GM19023 (cell line): ENCODE measurements at regions not wholly inside any gene's neighbourhood (a gene's known extent, or its start where the extent isn't known, plus 50 kb on each side); places are given as distances from the start of the nearest gene placed in this dataset.
A peak's percentile ranks its signal among the peaks of the same experiment; 100 is the strongest.

Source experiments
- ATAC-seq: cut with Tn5 transposase; IDR thresholded peaks from one replicate; pipeline ENCODE4 v1.9.1; 2021; ENCODE audit warnings: mild to moderate bottlenecking, moderate library complexity; ENCODE audit not compliant: unreplicated experiment

DNA sequence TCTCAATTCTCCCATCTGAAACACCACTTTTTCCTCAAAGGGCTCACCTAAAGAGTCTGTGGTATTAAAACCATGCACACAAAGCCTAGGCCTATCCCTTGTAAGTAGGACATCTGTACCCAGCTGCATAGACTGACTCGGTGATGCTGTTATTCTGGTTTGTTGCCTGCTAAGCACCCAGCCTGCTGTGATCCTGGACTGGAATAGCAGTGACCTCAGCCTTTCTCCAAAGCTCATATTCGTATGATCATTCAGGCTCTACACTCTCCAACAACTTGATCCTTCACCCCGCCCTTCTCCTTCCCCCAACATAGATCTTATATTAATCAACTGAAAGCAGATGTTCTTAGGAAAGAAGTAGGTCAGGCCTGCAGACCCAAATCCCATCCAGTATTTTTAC is 81.4 kb upstream of the WWC1 start:
- ATAC-seq: no peak

DNA sequence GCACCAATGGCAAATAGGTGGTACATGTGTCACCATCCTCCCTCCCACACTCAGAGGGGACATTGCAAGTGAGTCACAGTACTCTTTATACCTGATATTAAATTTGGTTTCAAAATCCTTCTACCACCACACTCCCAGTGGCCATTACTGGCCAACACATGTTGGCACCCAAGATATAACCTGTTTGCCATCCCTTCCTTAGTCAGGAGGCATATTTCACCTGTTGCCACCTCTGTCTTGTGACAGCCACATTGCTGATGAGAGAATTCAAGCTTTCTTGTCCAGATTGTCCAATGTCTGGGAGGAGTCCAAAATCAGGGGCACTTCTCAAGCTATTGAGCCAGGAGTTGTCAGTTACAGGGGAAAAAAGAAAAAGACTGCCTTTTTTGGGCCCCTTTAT is 80.2 kb upstream of the WWC1 start:
- ATAC-seq: no peak

DNA sequence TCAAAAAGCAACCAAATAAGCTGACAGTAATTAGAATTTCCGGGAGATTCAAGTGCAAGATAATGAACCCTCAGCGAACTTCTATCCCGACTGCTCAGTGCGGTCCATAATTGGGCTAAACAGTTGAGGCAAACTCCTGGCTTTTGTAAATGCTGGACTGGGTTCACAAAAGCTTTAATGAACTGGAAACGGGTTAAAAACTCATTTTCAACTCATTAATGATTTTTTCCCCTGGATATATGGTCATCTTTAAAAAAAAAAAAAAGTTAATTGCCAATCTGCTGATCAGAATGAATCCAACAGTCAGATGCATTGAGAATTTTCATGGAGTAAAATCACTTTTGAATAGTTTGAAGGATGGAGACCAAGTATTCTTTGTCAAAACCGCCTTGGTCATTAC is 79.5 kb upstream of the WWC1 start:
- ATAC-seq: no peak

DNA sequence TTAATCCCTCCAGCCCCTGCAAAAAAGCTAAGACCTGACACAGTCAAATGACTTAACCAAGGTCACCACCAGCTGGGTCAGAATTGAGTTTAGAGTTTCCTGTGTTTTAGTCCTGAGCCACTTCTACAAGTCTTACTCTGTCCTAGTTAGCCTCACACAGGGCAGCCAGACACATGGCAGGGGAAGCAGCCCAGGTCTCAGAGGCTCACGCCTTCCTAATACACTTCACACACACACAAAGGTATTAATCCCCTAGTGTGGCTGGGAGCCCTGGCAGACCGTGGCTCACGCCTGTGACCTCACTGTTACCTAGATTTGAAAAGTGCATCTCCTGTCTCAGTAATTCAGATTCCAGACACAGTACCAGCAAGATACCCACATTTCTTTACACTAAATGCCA is 77.4 kb upstream of the WWC1 start:
- no peak for ATAC-seq

DNA sequence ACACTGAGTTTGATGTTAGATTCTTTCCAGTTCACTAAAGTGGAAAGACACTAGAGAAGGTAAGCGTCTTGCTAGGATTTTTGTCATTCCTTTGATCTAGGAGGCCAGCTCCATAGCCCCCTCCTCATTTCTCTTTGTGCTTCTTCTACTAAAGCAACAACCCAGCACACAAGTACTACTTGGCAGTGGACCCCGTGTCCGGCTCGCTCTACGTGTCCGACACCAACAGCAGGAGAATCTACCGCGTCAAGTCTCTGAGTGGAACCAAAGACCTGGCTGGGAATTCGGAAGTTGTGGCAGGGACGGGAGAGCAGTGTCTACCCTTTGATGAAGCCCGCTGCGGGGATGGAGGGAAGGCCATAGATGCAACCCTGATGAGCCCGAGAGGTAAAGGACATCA is 76.6 kb upstream of the WWC1 start:
- no peak for ATAC-seq

DNA sequence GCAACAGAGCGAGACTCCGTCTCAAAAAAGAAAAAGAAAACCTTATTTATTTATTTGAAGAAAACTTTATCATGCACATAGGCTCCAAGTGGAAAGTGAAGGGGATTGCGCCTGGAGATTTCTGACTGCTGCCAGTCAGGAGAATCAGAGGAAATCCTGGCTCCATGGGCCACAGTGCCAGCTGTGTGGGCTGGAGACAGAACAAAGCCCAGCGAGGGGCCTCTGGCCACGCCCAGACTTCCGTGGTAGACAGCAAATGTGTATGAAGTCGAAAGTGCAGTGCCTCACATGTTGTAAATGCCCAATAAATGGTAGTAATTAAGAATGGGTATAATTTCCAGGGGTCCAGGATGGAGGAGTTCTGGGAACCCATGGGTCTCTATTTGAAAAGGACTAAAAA is 75.8 kb upstream of the WWC1 start:
- no peak for ATAC-seq

DNA sequence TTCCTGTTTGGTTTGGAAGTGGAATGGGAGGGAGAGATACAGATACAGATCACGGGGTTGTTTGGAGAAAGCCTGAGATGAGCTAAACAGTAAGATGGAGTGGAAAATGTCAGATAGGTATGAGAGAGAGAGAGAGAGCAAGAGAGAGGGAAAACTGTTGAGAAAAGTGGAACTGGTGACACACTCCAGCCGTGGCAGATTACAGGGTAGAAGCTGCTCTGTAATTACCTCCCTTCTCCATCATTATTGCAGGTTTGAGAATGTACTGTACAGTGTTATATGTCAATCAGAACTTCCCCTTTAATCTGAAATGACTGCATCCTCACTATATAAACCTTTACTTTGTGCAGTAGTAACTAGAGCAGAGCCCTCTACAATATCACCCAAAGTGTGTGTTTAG is 74.5 kb upstream of the WWC1 start:
- ATAC-seq: no peak

DNA sequence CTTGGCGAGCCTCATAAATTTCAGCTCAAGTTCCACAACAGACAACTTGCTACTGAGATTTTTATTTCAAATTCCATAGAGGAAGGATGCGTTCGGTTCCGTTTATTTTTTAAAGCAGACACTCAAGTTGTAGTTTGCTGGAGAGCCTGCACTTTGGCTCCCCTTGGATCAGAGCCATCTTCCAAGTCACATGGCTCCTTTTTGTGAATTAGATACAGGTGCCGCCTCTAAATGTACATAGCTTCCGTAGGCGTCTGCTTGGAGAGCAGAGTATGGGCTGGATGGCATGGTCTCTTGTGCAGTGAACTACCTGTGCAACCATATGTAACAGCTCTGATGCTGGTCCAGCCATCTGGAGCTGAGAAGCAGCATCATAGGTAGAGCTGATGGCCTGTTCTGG is 73.9 kb upstream of the WWC1 start:
- no peak for ATAC-seq

DNA sequence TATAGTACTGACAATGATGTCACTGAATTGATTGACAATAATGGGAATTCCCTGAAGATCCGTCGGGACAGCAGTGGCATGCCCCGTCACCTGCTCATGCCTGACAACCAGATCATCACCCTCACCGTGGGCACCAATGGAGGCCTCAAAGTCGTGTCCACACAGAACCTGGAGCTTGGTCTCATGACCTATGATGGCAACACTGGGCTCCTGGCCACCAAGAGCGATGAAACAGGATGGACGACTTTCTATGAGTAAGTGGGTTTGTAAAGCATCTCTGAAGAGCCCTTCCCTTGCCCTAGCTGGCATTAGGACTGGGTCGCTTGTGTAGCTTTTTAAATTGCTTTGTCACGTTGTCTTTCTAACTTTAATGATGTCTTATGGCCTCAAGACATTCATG is 72.7 kb upstream of the WWC1 start:
- ATAC-seq: no peak

DNA sequence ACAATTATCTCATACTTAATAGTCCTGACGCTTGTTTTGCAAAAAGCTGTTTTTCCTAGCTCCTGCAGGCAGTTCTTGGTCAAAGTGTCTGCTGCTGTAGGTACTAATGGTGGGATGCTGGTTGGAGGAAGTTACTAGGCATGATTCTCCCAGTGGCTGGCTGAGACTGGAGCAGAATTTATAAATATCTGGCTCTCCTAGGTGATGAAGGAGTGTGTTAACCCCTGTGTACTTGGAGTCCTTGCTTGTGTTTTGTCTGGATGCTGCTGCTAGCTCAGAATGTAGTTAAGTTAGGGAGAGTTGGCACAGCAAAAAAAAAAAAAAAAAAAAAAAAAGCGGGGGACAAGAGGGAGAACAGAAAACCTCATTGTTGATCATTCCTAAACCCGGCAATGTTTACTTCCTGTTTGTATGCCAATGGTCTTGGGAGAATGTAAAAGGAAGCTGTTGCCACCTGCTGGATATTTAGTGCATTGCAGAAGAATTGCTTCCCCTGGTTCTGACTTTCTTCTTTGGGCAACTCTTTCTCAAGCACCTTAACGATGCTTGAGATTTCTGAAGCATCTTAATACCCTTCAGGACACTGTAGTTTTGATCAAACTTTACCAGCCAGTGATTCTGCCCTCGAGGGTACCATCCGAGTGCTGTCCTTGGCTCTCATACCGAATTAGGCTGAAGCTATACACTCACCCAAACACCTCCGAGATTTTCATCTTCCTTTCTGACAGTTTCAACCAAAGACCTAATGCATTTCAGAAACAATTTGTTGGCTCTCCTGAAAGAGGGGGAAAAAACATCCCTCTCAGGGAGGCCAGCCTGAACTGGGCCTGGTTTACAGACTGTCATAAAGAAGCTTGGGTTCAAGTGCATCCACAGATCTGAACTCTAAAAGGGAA is 71.7 kb upstream of the WWC1 start:
- ATAC-seq: peak; percentile 86

DNA sequence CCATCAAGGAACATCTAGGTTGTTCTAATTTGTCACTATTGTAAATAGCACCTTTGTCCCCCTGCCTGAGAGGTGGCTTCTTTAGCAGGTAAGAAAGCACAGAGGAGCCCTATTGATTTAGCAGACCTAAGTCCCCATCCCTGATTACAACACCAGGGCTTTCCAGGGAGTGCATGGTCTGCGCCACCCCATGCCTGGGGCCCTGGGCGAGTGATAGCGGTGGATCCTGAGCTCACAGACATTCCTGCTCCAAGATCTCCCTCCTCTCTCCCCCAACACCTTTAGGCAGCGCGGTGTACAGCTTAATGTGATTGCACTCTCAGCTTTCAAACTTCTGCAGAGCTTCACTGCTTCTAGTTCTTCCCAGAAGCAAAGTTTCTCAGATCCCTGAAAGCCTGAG is 67.4 kb upstream of the WWC1 start:
- no peak for ATAC-seq

DNA sequence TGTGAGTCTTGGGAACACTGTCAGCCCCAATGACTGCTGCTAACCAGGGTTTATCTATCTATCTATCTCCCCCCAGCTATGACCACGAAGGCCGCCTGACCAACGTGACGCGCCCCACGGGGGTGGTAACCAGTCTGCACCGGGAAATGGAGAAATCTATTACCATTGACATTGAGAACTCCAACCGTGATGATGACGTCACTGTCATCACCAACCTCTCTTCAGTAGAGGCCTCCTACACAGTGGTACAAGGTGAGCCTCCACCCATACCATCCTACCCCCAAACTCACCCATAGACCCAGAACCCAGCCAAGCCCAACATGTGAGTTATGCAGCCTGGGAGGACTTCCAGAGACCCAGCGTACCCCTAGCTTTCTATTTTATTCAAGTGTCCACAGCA is 65.4 kb upstream of the WWC1 start:
- ATAC-seq: no peak

DNA sequence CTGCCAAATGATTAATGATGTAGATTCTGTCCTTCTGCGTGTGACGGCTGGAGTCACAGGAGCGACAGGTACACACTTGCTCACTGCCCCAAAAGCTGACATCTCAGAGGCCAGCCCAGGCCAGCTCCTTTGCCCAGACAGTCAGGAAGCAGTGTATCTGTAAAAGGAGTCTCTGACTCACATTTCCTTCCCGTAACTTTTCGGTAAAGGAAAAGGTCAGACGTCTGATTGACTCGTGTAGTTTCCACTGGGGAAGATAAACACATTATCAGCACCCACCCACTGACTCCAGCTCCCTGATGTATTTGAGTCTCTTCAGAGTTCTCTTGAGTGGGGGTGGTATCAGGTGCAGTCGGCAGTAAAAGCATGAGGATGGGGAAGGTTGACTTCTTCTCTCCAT is 64.4 kb upstream of the WWC1 start:
- ATAC-seq: no peak

DNA sequence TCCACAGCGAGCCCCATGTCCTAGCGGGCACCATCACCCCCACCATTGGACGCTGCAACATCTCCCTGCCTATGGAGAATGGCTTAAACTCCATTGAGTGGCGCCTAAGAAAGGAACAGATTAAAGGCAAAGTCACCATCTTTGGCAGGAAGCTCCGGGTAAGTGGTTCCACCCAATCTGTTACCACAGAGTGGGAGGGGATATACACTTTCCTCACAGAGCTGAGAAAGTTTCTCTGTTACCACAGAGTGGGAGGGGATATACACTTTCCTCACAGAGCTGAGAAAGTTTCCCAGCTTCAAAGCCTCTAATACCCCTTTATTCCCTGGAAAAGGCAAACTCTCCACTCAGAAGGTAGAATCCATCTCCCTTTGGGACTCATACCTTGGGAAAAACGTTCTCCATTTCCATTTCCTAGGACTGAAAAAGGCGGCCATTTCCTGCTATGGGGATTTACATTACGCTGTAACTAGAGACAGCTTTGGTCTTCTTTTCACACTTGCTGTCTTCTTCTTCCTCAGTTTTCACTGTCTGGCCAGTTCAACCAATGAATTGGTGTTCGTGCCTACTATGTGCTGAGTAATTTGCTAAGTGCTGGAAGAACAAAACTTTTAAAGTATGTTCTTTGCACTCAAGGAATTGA is 63.4 kb upstream of the WWC1 start:
- peak; percentile 99 for ATAC-seq

DNA sequence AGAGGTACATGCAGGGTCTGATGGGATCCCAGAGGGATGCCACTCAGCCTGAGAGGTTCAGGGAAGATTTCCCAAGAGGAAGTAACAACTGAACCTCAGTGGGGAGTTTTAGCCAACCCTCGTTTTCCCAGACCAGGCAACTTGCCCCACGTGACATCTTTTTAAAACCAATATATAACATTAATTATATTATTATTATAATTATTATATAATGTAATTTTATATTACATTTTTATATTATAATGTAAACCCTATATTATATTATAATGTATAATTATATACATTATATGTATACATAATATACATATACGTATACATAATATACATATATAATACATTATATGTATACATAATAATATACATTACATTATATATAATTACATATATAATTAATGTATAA is 62.8 kb upstream of the WWC1 start:
- ATAC-seq: no peak

DNA sequence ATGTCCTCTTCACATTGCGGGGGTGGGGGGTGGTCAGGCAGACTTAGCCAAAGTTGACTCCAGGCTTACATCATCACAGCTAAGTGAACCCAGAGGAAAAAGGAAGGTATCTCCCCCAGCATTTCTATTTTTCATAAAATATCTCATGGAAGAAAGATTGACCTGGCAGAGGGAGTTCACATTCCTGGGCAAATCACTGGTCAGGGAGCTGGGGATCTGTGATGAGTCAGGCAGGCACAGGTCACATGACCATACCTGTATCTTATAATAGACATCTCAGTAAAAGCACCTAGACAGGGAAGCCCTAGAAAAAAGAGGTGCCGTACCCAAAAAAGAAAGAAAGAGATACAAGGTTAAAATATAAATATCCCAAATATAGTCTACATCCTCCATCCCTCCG is 57.3 kb upstream of the WWC1 start:
- ATAC-seq: no peak

DNA sequence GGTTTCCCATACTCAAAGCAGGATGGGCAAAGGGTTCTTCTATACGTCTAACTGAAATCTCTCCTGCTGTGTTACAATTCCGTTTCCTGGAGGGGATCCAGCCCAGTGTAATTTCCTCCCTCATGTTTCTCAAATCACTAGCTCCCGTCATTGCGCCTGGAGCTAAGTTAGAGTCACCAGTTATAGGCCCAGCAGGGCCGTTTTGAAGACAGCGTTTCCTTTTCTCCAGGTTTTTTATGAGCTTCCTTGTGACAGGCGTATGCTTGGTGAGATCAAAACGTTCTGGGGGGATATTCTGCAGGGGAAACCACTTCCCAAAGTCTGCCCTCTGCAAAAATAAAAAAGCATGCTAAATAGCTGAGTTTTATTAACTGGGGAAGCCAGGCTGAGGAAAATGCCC is 53.0 kb upstream of the WWC1 start:
- ATAC-seq: no peak

DNA sequence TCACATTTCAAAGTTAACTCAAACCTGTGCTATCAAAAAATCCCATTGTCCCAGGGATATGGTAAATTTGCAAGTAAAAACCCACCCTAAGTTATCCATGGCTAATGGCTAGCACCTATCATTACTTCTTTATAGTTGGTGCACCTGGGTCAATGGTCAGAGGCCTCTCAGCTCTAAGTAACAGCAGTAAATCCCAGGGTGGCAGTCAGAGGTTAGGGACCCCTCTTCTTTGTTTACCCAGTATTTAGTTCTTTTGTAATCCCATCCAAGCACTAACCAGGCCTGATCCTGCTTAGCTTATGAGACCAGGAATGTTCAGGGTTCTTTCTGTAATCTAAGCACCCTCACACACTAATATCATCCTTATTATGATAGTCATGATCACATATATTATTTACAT is 52.1 kb upstream of the WWC1 start:
- no peak for ATAC-seq
